Muscle layer of duodenum (tissue), 2 donors: ENCODE measurements at regions not wholly inside any gene's neighbourhood (a gene's known extent, or its start where the extent isn't known, plus 50 kb on each side); places are given as distances from the start of the nearest gene placed in this dataset.

Experiments
- H3K27ac ChIP-seq: one replicate; pipeline ENCODE4 v1.7.0; 2013; ENCODE audit warnings: mild to moderate bottlenecking, low read length
- H3K27me3 ChIP-seq: one replicate; pipeline ENCODE4 v1.7.0; 2013; ENCODE audit warnings: low read depth, mild to moderate bottlenecking, control low read depth, low read length
- H3K36me3 ChIP-seq, 2 donors: one replicate each; pipeline ENCODE4 v1.7.0; 2013; ENCODE audit warnings: low read length in 2 of 2, control low read depth in 1 of 2, mild to moderate bottlenecking in 1 of 2; ENCODE audit not compliant: insufficient read depth in 2 of 2, control insufficient read depth in 1 of 2
- H3K4me1 ChIP-seq, 2 donors: one replicate each; pipeline ENCODE4 v1.7.0; 2013; ENCODE audit warnings: low read length in 2 of 2, mild to moderate bottlenecking in 2 of 2, control low read depth in 1 of 2, moderate library complexity in 1 of 2; ENCODE audit not compliant: insufficient read depth in 2 of 2, control insufficient read depth in 1 of 2
- H3K4me3 ChIP-seq, 2 donors: one replicate each; pipeline ENCODE4 v1.7.0; 2013; ENCODE audit warnings: low read length in 2 of 2, low read depth in 1 of 2, mild to moderate bottlenecking in 1 of 2
- H3K9me3 ChIP-seq, 2 donors: one replicate each; pipeline ENCODE4 v1.7.0; 2013; ENCODE audit warnings: low read length in 2 of 2, control low read depth in 1 of 2, mild to moderate bottlenecking in 1 of 2; ENCODE audit not compliant: control insufficient read depth in 1 of 2
- donor health status: healthy.

GRCh38 chr6:11328613-11329247, 96.3 kb upstream of the NEDD9 start:
- Histone ChIP-seq H3K4me1 (no peaks in the 10 kb centered on the region), H3K36me3 (no peaks in the 10 kb centered on the region), H3K27ac (no peak overlapping the region), H3K4me3 (no peak overlapping the region), H3K27me3 (no peaks in the 10 kb centered on the region), H3K9me3 (no peaks in the 10 kb centered on the region)

- Histone ChIP-seq H3K4me3 (no peak overlapping the region), H3K36me3 (no peaks in the 10 kb centered on the region), H3K4me1 (no peaks in the 10 kb centered on the region), H3K9me3 (no peaks in the 10 kb centered on the region), H3K27ac (no peak overlapping the region), H3K27me3 (no peaks in the 10 kb centered on the region)
Observed at GRCh38 chr6:11327961-11328360, 95.5 kb upstream of the NEDD9 start.

GRCh38 chr6:11326116-11326515, 93.6 kb upstream of the NEDD9 start:
- Histone ChIP-seq H3K4me1 (no peaks in the 10 kb centered on the region), H3K4me3 (no peak overlapping the region), H3K27me3 (no peaks in the 10 kb centered on the region), H3K27ac (no peak overlapping the region), H3K9me3 (no peaks in the 10 kb centered on the region), H3K36me3 (no peaks in the 10 kb centered on the region)

GRCh38 chr6:11324453-11325015, 92.1 kb upstream of the NEDD9 start:
- no peaks in the 10 kb centered on the region for H3K27me3 ChIP-seq
- no peaks in the 10 kb centered on the region for H3K9me3 ChIP-seq
- H3K36me3 ChIP-seq = no peaks in the 10 kb centered on the region
- no peak overlapping the region for H3K4me3 ChIP-seq
- no peak overlapping the region for H3K27ac ChIP-seq
- no peaks in the 10 kb centered on the region for H3K4me1 ChIP-seq

GRCh38 chr6:11323666-11324452, 91.4 kb upstream of the NEDD9 start:
- peaks cover 0 to 2% of the 10 kb centered on the region in 2 donors for H3K36me3 ChIP-seq
- H3K27me3 ChIP-seq = no peaks in the 10 kb centered on the region
- H3K4me3 ChIP-seq = no peak overlapping the region
- no peak overlapping the region for H3K27ac ChIP-seq
- no peaks in the 10 kb centered on the region for H3K9me3 ChIP-seq
- H3K4me1 ChIP-seq = peaks cover 1 to 2% of the 10 kb centered on the region in 2 donors

DNA sequence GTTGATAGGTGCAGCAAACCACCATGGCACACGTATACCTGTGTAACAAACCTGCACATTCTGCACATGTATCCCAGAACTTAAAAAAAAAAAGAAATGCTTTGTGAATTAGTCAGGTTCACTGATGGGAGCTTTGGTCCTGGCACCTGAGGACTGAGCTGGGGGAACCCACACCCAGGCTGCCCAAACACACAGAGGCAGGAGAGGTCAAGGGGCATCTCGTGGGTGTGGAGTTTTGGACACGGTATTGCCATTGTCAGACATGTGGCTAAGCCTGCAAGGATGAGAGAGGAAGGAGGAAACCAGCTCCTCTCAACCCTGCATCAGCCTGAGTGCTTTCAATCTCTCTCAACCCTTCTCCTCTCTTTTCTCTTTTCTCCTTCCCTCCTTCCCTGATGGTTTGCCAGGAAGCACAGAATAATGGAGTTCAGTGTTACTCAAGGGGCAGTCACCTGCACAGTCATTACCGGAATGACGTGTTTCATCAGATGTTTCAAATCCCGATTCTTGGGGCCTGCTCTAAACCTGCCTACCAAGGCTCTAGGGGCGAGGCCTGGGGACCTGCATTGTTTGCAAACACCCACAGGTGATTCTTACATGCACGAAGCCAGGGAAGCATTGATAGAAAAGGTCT, 89.9 kb upstream of the NEDD9 start:
- Histone ChIP-seq H3K4me3 (no peak overlapping the region), H3K36me3 (peaks cover 0 to 4% of the 10 kb centered on the region in 2 donors), H3K27me3 (no peaks in the 10 kb centered on the region), H3K9me3 (no peaks in the 10 kb centered on the region), H3K4me1 (peaks cover 6 to 8% of the 10 kb centered on the region in 2 donors), H3K27ac (no peak overlapping the region)

DNA sequence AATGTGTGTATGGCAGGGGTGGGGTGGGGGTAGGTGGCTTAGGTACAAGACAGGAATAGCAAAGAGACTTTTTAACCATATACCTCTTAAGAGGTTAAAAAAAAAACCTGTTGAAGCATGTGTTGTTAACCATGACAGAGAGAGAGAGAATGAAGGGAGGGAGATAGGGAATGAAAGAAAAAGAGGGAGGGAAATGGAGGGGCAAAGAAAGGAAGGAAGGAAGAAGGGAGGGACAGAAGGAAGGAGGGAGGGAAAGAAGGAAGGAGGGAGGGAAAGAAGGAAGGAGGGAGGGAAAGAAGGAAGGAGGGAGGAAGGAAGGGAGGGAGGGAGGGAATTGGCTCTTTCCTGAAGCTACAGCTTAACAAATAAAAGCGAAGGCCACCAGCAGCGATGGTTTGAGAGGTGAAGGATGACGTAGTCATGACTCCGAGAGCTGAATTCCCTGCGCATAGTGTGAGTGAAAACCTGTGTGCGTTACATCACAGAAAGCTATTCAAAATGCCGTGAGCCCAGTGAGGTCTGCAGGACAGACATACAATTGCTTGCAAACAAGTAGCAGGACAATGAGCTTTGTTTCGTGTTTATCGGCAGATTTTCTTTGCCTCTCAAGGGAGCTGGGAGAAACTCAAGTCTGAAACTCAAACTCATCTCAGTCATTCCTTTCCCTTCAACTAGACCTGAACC, 88.6 kb upstream of the NEDD9 start:
- Histone ChIP-seq H3K27me3 (no peaks in the 10 kb centered on the region), H3K4me1 (peaks cover 6 to 8% of the 10 kb centered on the region in 2 donors), H3K27ac (no peak overlapping the region), H3K9me3 (no peaks in the 10 kb centered on the region), H3K4me3 (no peak overlapping the region), H3K36me3 (peaks cover 0 to 4% of the 10 kb centered on the region in 2 donors)

- H3K36me3 ChIP-seq = peaks cover 0 to 4% of the 10 kb centered on the region in 2 donors
- H3K4me3 ChIP-seq = no peak overlapping the region
- peak overlapping the region; percentile 32 for H3K27ac ChIP-seq
- H3K9me3 ChIP-seq = no peaks in the 10 kb centered on the region
- H3K27me3 ChIP-seq = no peaks in the 10 kb centered on the region
- peaks cover 6 to 8% of the 10 kb centered on the region in 2 donors for H3K4me1 ChIP-seq
Observed at GRCh38 chr6:11318835-11319813, 86.7 kb upstream of the NEDD9 start.

GRCh38 chr6:11317885-11318771, 85.7 kb upstream of the NEDD9 start:
- Histone ChIP-seq H3K27me3 (no peaks in the 10 kb centered on the region), H3K9me3 (no peaks in the 10 kb centered on the region), H3K4me3 (no peak overlapping the region), H3K27ac (peak overlapping the region; percentile 32), H3K36me3 (peaks cover 0 to 4% of the 10 kb centered on the region in 2 donors), H3K4me1 (peaks cover 6 to 8% of the 10 kb centered on the region in 2 donors)
